Adrenal gland (tissue), 9 donors: ENCODE measurements at regions not wholly inside any gene's neighbourhood (a gene's known extent, or its start where the extent isn't known, plus 50 kb on each side); places are given as distances from the start of the nearest gene placed in this dataset.
A peak's percentile ranks its signal among the peaks of the same experiment; 100 is the strongest.

ENCODE experiments used
- DNase-seq, 7 donors: peaks; one replicate each; pipeline ENCODE4 v3.0.0-alpha.2; 2019 to 2020
- H3K27ac ChIP-seq, 5 donors: fragments of 200-600 bp; sonication (generic) in 4 of 5; 1 replicate in 3 of 5; 2 replicates in 2 of 5; pipeline versions ENCODE4 v1.5.1 to v1.8.0; 2016 to 2020; ENCODE audit warnings: mild to moderate bottlenecking in 1 of 5
- H3K27me3 ChIP-seq: fragments of 200-600 bp; 2 replicates; pipeline ENCODE4 v1.8.0; 2021
- H3K36me3 ChIP-seq, 2 donors: fragments of 200-600 bp; replicated peaks in 1 of 2; 1 replicate in 1 of 2; 2 replicates in 1 of 2; pipeline versions ENCODE4 v1.5.1 to v1.8.0; 2018 to 2022
- H3K4me1 ChIP-seq, 2 donors: fragments of 200-600 bp; replicated peaks in 1 of 2; 1 replicate in 1 of 2; 2 replicates in 1 of 2; pipeline versions ENCODE4 v1.5.1 to v1.8.0; 2018 to 2021
- H3K4me3 ChIP-seq, 4 donors: fragments of 200-600 bp; sonication (generic) in 3 of 4; one replicate each; pipeline ENCODE4 v1.5.1; 2016 to 2018
- H3K9me3 ChIP-seq, 3 donors: fragments of 200-600 bp; sonication (generic) in 1 of 3; replicated peaks in 1 of 3; 1 replicate in 2 of 3; 2 replicates in 1 of 3; pipeline versions ENCODE4 v1.5.1 to v1.8.0; 2016 to 2021
- POLR2A ChIP-seq, 2 donors: fragments of 450-650 bp; IDR thresholded peaks; one replicate each; pipeline ENCODE4 v1.6.1; 2017; ENCODE audit warnings: antibody characterized with exemption in 2 of 2, mild to moderate bottlenecking in 2 of 2, moderate library complexity in 1 of 2
- WGBS, 4 donors: extraction: QIAGEN DNeasy Blood & Tissue Kit in 2 of 4; methylation state at CpG; one replicate each; pipeline versions ENCODE4 v1.1.5 to v1.1.7; 2013 to 2017; 5-methylcytosine and 5-hydroxymethylcytosine counted together
- intact Hi-C, 2 donors: fragments of 100-400 bp; cut with DNase I; formaldehyde crosslinking; loops; one replicate each; pipeline versions ENCODE4 v1.14.1 to v1.15.0; 2022 to 2023
- TF ChIP-seq, protein P1 (sequence below), 6 experiments: fragments of 450-650 bp in 4 of 6; fragments of 200-600 bp in 2 of 6; sonication (generic) in 1 of 6; IDR thresholded peaks; 1 replicate in 5 of 6; 2 replicates in 1 of 6; pipeline versions ENCODE4 v1.5.1 to v1.8.0; 2016 to 2021; ENCODE audit warnings: antibody characterized with exemption in 6 of 6, mild to moderate bottlenecking in 2 of 6, moderate library complexity in 1 of 6
- donor health status: healthy with polysubstance abuse.
- donor health status: Bipolar disorder and iron deficiency.
- donor health status: DM: yes; HTN: yes; CAD: no.
- donor health status: DM: no; HTN: no; CAD: no.
- donor health status: DM: no; HTN: no; CAD: no.

DNA sequence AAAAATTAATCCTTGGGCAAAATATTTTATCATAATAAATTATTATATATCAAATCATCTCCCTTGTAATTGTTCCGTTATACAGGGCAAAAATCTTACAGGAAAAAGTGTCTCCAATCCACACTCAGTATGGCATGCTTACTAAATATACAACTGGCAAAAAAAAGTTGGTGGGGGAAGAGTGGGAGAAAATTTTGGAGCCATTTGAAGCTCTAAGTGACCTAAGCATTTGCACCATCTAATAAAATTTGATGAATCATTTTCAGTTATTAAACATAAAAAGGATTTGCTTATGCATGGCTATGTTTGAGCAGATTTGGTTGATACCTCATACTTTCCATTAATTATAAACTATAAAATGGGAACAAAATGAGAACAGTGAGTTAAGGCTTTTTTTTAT is 68.1 kb upstream of the FAM9C start:
- no peak for DNase-seq
- H3K4me1 ChIP-seq = peaks cover 6 to 10% of the 10 kb centered on the region in 2 donors
- TF ChIP-seq POLR2A (IDR thresholded peaks at IDR 0.05) = no peak
- TF ChIP-seq, protein P1, sequence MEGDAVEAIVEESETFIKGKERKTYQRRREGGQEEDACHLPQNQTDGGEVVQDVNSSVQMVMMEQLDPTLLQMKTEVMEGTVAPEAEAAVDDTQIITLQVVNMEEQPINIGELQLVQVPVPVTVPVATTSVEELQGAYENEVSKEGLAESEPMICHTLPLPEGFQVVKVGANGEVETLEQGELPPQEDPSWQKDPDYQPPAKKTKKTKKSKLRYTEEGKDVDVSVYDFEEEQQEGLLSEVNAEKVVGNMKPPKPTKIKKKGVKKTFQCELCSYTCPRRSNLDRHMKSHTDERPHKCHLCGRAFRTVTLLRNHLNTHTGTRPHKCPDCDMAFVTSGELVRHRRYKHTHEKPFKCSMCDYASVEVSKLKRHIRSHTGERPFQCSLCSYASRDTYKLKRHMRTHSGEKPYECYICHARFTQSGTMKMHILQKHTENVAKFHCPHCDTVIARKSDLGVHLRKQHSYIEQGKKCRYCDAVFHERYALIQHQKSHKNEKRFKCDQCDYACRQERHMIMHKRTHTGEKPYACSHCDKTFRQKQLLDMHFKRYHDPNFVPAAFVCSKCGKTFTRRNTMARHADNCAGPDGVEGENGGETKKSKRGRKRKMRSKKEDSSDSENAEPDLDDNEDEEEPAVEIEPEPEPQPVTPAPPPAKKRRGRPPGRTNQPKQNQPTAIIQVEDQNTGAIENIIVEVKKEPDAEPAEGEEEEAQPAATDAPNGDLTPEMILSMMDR (IDR thresholded peaks at IDR 0.05) = no peak
- H3K27ac ChIP-seq = no peak overlapping the region
- intact Hi-C loops = loop anchor here in 1 of 2 donors (5.0 kb wide), 1 partner anchor 370 kb away; no protein-coding TSS in a partner anchor
- H3K36me3 ChIP-seq = no peaks in the 10 kb centered on the region
- no peaks in the 10 kb centered on the region for H3K9me3 ChIP-seq
- 75 to 90% (median 82%) methylated on average over 1 of the region's 1 CpG for WGBS, 4 donors
- no peak overlapping the region for H3K4me3 ChIP-seq
- no peaks in the 10 kb centered on the region for H3K27me3 ChIP-seq

DNA sequence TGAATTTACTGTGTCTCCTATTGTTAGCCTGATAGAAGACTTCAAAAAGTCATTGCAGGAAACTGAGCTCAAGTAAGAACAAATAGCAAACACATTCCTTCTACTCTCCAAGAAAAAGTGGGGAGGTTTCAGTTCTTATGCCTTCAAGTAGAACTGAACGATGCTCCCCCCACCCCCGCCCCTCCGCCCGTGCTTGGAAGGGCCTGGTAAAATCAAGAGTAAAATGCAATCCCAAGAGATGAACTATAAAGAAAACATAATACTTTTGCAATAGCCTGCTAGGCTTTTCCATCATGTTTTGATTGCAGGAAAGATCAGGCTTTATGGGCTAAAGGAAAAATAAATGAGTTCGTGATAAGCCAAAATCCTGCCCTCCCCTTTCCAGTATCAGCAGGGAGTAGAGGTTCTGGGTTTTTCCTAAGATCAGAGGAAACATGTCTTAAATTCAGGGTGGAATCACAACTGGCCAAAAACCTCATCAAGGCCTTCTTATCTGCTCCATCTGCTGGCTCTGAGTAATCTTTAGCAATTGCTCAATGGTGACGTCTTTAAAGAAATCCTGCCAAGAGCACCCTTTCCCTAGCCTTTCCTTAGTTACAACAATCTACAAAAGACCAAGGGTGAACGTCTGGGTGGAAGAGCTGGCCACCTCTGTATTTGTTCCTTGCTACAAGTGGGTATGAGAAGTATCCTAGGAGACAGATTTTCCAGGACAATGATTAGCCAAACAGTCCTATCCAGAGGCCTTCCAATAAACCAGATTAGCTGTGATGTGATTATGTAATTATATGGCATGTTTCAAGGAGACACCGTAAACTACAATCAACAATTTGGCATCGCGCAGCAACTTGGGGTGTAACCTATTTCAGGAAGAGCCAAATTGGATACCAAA is 66.3 kb upstream of the FAM9C start:
- Histone ChIP-seq H3K27me3 (no peaks in the 10 kb centered on the region), H3K36me3 (no peaks in the 10 kb centered on the region), H3K4me1 (peaks cover 6 to 10% of the 10 kb centered on the region in 2 donors), H3K27ac (peak overlapping the region; percentile 24 to 86 (median 73)), H3K9me3 (no peaks in the 10 kb centered on the region), H3K4me3 (no peak overlapping the region)
- DNase-seq = peak; percentile 40 to 78 (median 67)
- TF ChIP-seq, protein P1 (IDR thresholded peaks at IDR 0.05) = no peak
- no peak for TF ChIP-seq POLR2A (IDR thresholded peaks at IDR 0.05)
- intact Hi-C loops = loop anchor here in 1 of 2 donors (5.0 kb wide), 1 partner anchor 372 kb away; no protein-coding TSS in a partner anchor
- 19 to 52% (median 36%) methylated on average over 9 to 10 of the region's 10 CpGs for WGBS, 4 donors

DNA sequence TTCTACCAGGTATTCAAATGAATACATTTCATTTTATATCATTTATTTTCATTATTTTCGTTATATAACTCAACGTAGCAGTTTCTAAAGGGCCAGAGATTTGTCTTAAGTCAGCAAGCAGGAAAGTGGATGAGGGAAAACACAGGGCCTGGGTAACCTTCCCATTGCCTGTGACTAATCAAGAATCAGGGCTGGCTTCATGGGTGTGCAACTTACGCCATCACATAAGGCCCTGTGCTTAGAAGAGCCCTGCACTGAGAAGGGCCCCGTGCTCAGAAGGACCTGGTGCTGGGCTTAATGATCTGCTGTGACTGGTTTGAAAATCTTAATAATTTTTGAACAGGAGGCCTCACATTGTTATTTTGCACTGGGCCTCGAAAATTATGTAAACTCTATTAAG is 65.4 kb upstream of the FAM9C start:
- Histone ChIP-seq H3K4me3 (no peak overlapping the region), H3K36me3 (no peaks in the 10 kb centered on the region), H3K4me1 (peaks cover 6 to 10% of the 10 kb centered on the region in 2 donors), H3K27me3 (no peaks in the 10 kb centered on the region), H3K27ac (peak overlapping the region in 4 of 5 donors; percentile 64 to 86 (median 78)), H3K9me3 (no peaks in the 10 kb centered on the region)
- no peak for TF ChIP-seq POLR2A (IDR thresholded peaks at IDR 0.05)
- TF ChIP-seq, protein P1 (IDR thresholded peaks at IDR 0.05) = no peak
- 66 to 85% (median 81%) methylated on average over 4 to 5 of the region's 5 CpGs for WGBS, 4 donors
- DNase-seq = no peak
- intact Hi-C loops = loop anchor here in 1 of 2 donors (5.0 kb wide), 1 partner anchor 372 kb away; no protein-coding TSS in a partner anchor

DNA sequence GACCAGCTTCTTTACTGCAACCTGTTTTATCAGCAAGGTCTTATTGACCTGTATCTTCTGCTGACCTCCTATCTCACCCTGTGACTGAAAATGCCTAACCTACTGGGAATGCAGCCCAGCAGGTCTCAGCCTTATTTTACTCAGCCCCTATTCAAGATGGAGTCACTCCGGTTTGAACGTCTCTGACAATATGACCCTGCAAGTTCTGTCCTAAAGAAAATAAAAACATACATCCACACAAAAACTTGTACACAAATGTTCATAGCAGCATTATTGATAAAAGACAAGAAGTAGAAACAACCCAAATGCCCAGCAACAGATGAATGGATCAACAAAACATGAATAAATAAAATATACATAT is 59.5 kb upstream of the FAM9C start:
- DNase-seq = no peak
- Histone ChIP-seq H3K27me3 (no peaks in the 10 kb centered on the region), H3K36me3 (no peaks in the 10 kb centered on the region), H3K9me3 (no peaks in the 10 kb centered on the region), H3K4me1 (peaks cover 18 to 35% of the 10 kb centered on the region in 2 donors), H3K27ac (no peak overlapping the region), H3K4me3 (no peak overlapping the region)
- no peak for TF ChIP-seq POLR2A (IDR thresholded peaks at IDR 0.05)
- TF ChIP-seq, protein P1 (IDR thresholded peaks at IDR 0.05) = no peak
- intact Hi-C loops = no loop called here
- WGBS, 4 donors = 81 to 100% (median 96%) methylated on average over 2 of the region's 2 CpGs
